ENCODE measurements at regions not wholly inside any gene's neighbourhood (a gene's known extent, or its start where the extent isn't known, plus 50 kb on each side); places are given as distances from the start of the nearest gene placed in this dataset.

GRCh38 chr11:15707971-15708370 is 593.2 kb downstream of the INSC start:
- Histone ChIP-seq H3K79me1 (ENCODE audit: insufficient read depth, low read depth, low read length, poor library complexity, severe bottlenecking) (no peaks in the 10 kb centered on the region), H3K4me2 (ENCODE audit: insufficient read depth, insufficient read length, low read length) (no peak overlapping the region), H2BK120ac (ENCODE audit: low read depth, low read length, poor library complexity, severe bottlenecking) (no peak overlapping the region), H4K8ac (replicated peaks; ENCODE audit: insufficient read length, low read depth, low read length) (no peak overlapping the region), H3K4ac (ENCODE audit: low read depth, low read length) (no peak overlapping the region), H3K23ac (ENCODE audit: insufficient read length, low read depth, low read length) (no peak overlapping the region), H3K18ac (ENCODE audit: insufficient read length, low read depth, low read length) (no peak overlapping the region), H3K9ac (ENCODE audit: extremely low read depth, insufficient read length, low read length) (no peak overlapping the region), H3K79me2 (ENCODE audit: insufficient read depth, low read length) (no peaks in the 10 kb centered on the region), H3K56ac (ENCODE audit: insufficient read length, low read depth, low read length) (no peak overlapping the region), H4K20me1 (ENCODE audit: control insufficient read depth, insufficient read depth, insufficient read length) (no peaks in the 10 kb centered on the region), H4K91ac (ENCODE audit: insufficient read length, low read depth, low read length) (no peak overlapping the region), H3K14ac (ENCODE audit: insufficient read depth, low read length) (no peak overlapping the region), H3K27me3 (ENCODE audit: insufficient read depth, low read length) (no peaks in the 10 kb centered on the region; the same call in none of the 2 replicates), H2AFZ (ENCODE audit: low read length) (no peak overlapping the region), H2BK12ac (ENCODE audit: insufficient read length, low read depth, low read length) (no peak overlapping the region), H2BK20ac (ENCODE audit: low read depth, low read length, poor library complexity, severe bottlenecking) (no peak overlapping the region), H3K9me3 (ENCODE audit: control insufficient read depth, low read depth, low read length) (no peaks in the 10 kb centered on the region), H4K5ac (ENCODE audit: insufficient read length, low read depth, low read length) (no peak overlapping the region), H3K27ac (ENCODE audit: insufficient read length, low read depth, low read length) (no peak overlapping the region), H3K4me1 (ENCODE audit: insufficient read depth, low read length) (peaks cover 7% of the 10 kb centered on the region; the same call in 1 of the 2 replicates), H3T11ph (ENCODE audit: low read length) (no peak overlapping the region), H2AK5ac (ENCODE audit: insufficient read length, low read length) (no peak overlapping the region), H2BK5ac (ENCODE audit: insufficient read length, low read length) (no peak overlapping the region), H2BK15ac (ENCODE audit: low read depth, low read length) (no peak overlapping the region), H3K23me2 (ENCODE audit: insufficient read length, low read depth, low read length, poor library complexity, severe bottlenecking) (no peaks in the 10 kb centered on the region)
- no peak overlapping the region for H3K27ac Mint-ChIP-seq
- WGBS (ENCODE audit: extremely low coverage, insufficient read length, low lambda C conversion rate): no CpG with 5 or more reads among the region's 2 CpGs
- H3K4me1 Mint-ChIP-seq: peaks cover 23 to 24% of the 10 kb centered on the region in 2 experiments
- no peak overlapping the region for H3K4me3 Mint-ChIP-seq
- H3K9me3 Mint-ChIP-seq: peaks cover 0 to 16% of the 10 kb centered on the region in 2 experiments; a peak in 4 of 5 replicates
- TF ChIP-seq, protein P1, sequence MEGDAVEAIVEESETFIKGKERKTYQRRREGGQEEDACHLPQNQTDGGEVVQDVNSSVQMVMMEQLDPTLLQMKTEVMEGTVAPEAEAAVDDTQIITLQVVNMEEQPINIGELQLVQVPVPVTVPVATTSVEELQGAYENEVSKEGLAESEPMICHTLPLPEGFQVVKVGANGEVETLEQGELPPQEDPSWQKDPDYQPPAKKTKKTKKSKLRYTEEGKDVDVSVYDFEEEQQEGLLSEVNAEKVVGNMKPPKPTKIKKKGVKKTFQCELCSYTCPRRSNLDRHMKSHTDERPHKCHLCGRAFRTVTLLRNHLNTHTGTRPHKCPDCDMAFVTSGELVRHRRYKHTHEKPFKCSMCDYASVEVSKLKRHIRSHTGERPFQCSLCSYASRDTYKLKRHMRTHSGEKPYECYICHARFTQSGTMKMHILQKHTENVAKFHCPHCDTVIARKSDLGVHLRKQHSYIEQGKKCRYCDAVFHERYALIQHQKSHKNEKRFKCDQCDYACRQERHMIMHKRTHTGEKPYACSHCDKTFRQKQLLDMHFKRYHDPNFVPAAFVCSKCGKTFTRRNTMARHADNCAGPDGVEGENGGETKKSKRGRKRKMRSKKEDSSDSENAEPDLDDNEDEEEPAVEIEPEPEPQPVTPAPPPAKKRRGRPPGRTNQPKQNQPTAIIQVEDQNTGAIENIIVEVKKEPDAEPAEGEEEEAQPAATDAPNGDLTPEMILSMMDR (conservative IDR thresholded peaks at IDR 0.05): no peak
- DNase-seq: peak; percentile 36
- no peaks in the 10 kb centered on the region; a peak in 2 of 7 replicates for H3K36me3 Mint-ChIP-seq (ENCODE audit: insufficient read depth in 1 of 3, low read depth in 3 of 3)
- H3K27me3 Mint-ChIP-seq (ENCODE audit: low read depth): peaks cover 68% of the 10 kb centered on the region

All from H9 (cell line).